Type B pancreatic cell (in vitro differentiated cells): ENCODE measurements at regions not wholly inside any gene's neighbourhood (a gene's known extent, or its start where the extent isn't known, plus 50 kb on each side); places are given as distances from the start of the nearest gene placed in this dataset.

Source experiments
- DNase-seq: peaks from one replicate; pipeline ENCODE4 v3.0.0; 2021; ENCODE audit warnings: mixed read lengths; ENCODE audit not compliant: unreplicated experiment; ENCODE audit errors: extremely low spot score
- H3K27ac Mint-ChIP-seq: 2 replicates; pipeline ENCODE4 v1.8.0; 2021; ENCODE audit warnings: mild to moderate bottlenecking, mixed read lengths
- H3K27me3 Mint-ChIP-seq: 2 replicates; pipeline ENCODE4 v1.8.0; 2021; ENCODE audit warnings: mixed read lengths
- H3K36me3 Mint-ChIP-seq: 2 replicates; pipeline ENCODE4 v1.8.0; 2021; ENCODE audit warnings: mixed read lengths
- H3K4me1 Mint-ChIP-seq: one replicate; pipeline ENCODE4 v1.8.0; 2021; ENCODE audit warnings: mixed read lengths; ENCODE audit not compliant: unreplicated experiment
- H3K4me3 Mint-ChIP-seq: 2 replicates; pipeline ENCODE4 v1.8.0; 2021; ENCODE audit warnings: mild to moderate bottlenecking, mixed read lengths
- H3K9me3 Mint-ChIP-seq: 2 replicates; pipeline ENCODE4 v1.8.0; 2021; ENCODE audit warnings: mixed read lengths
- TF ChIP-seq, protein P1 (sequence below): fragments of 200-600 bp; sonication (generic); conservative IDR thresholded peaks from 2 replicates; pipeline ENCODE4 v1.5.0; 2021; ENCODE audit warnings: antibody characterized with exemption, mild to moderate bottlenecking

DNA sequence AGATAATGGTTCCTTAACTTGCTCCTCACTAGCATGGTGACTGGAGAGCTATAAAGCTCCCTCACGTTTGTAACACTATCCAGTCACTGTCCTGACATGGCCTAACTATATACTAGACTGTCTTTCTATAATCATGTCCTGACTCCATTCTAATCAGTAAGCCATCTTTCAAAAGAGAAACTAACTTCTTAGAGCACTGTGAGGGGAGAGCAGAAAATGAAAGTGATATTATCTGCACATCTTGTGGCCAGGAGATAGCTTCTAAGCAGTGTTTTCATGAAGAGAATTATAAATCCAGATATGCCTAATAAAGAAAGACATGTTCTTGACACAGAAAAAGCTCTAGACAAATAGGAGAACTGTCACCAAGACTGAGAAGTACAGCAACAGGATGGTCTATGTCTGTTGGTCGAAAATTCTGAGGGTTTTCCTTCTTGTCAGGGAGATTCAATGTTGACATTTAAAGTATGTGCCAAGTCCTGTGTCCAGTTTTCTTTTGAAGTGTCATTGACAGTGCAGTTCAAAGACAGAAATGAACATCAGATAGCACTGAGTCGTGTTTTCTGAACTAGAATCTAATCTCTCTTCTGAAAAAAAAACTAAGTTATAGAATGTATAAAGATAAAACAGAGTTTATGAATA lies 230.6 kb upstream of the PEX5L start:
- Mint-ChIP-seq H3K4me3 (no peak overlapping the region), H3K4me1 (no peaks in the 10 kb centered on the region), H3K36me3 (no peaks in the 10 kb centered on the region), H3K27me3 (no peaks in the 10 kb centered on the region), H3K27ac (no peak overlapping the region), H3K9me3 (peaks cover 5% of the 10 kb centered on the region)
- TF ChIP-seq, protein P1, sequence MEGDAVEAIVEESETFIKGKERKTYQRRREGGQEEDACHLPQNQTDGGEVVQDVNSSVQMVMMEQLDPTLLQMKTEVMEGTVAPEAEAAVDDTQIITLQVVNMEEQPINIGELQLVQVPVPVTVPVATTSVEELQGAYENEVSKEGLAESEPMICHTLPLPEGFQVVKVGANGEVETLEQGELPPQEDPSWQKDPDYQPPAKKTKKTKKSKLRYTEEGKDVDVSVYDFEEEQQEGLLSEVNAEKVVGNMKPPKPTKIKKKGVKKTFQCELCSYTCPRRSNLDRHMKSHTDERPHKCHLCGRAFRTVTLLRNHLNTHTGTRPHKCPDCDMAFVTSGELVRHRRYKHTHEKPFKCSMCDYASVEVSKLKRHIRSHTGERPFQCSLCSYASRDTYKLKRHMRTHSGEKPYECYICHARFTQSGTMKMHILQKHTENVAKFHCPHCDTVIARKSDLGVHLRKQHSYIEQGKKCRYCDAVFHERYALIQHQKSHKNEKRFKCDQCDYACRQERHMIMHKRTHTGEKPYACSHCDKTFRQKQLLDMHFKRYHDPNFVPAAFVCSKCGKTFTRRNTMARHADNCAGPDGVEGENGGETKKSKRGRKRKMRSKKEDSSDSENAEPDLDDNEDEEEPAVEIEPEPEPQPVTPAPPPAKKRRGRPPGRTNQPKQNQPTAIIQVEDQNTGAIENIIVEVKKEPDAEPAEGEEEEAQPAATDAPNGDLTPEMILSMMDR = no peak
- no peak for DNase-seq

DNA sequence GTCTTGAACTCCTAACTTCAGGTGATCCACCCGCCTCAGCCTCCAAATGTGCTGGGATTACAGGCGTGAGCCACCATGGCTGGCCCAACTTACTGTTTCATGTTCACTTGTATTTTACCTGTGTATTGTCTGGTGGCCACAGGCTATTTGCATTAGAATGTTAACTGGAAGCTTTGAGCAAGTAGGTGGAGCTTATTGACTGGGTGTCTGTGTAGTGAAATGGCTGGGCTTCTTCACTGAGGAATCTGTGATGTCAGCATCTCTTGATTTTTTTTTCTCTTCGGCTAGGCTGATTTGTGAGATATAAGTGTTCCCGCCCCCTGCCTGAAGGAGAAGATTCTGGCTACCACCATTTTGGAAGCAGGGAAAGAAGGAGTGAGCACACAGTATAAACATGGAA lies 237.8 kb upstream of the PEX5L start:
- Mint-ChIP-seq H3K36me3 (no peaks in the 10 kb centered on the region), H3K27ac (no peak overlapping the region), H3K4me3 (no peak overlapping the region), H3K27me3 (no peaks in the 10 kb centered on the region), H3K4me1 (no peaks in the 10 kb centered on the region), H3K9me3 (peaks cover 4% of the 10 kb centered on the region)
- DNase-seq = no peak
- TF ChIP-seq, protein P1 = no peak

DNA sequence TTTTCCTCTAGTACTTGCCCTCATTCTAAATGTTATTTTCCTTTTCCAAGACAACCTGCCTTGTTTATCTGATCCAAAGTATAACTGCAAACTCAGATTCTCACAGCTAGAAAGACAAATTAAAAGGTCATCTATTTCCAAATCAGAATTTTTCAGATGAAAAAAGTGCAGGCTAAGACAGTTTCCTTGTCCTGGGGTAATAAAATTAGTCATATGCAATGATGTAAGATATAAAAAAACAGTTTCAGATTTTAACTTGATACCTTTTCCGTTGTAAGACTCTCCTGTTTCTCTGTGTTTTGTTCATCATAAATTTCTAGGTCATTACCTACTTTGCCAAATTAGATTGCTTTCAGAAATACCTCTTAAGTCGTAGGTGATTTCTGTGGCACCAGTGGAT lies 238.4 kb upstream of the PEX5L start:
- H3K27ac Mint-ChIP-seq = no peak overlapping the region
- H3K9me3 Mint-ChIP-seq = no peaks in the 10 kb centered on the region
- DNase-seq = no peak
- H3K27me3 Mint-ChIP-seq = no peaks in the 10 kb centered on the region
- H3K4me3 Mint-ChIP-seq = no peak overlapping the region
- TF ChIP-seq, protein P1 = no peak
- no peaks in the 10 kb centered on the region for H3K4me1 Mint-ChIP-seq
- H3K36me3 Mint-ChIP-seq = no peaks in the 10 kb centered on the region

GRCh38 chr3:180277041-180277440 lies 240.3 kb upstream of the PEX5L start:
- Mint-ChIP-seq H3K4me3 (no peak overlapping the region), H3K36me3 (no peaks in the 10 kb centered on the region), H3K27me3 (no peaks in the 10 kb centered on the region), H3K4me1 (no peaks in the 10 kb centered on the region), H3K27ac (no peak overlapping the region), H3K9me3 (no peaks in the 10 kb centered on the region)
- TF ChIP-seq, protein P1 = no peak
- no peak for DNase-seq

GRCh38 chr3:180278583-180279188 lies 241.9 kb upstream of the PEX5L start:
- DNase-seq = no peak
- Mint-ChIP-seq H3K36me3 (no peaks in the 10 kb centered on the region), H3K4me3 (no peak overlapping the region), H3K9me3 (no peaks in the 10 kb centered on the region), H3K4me1 (no peaks in the 10 kb centered on the region), H3K27me3 (no peaks in the 10 kb centered on the region), H3K27ac (no peak overlapping the region)
- TF ChIP-seq, protein P1 = no peak
